CD14-positive monocyte (primary cell): ENCODE measurements at regions not wholly inside any gene's neighbourhood (a gene's known extent, or its start where the extent isn't known, plus 50 kb on each side); places are given as distances from the start of the nearest gene placed in this dataset.

Experiments used
- DNase-seq, 3 donors: peaks; one replicate each; pipeline ENCODE4 v3.0.0-alpha.2; 2011 to 2022
- H2AFZ ChIP-seq: 2 replicates; pipeline ENCODE4 v1.6.0; 2012; ENCODE audit warnings: mild to moderate bottlenecking, low read depth, low read length, inconsistent platforms; ENCODE audit not compliant: insufficient read depth, poor library complexity, severe bottlenecking
- H3K27ac ChIP-seq, 2 donors: 1 replicate in 1 of 2; 2 replicates in 1 of 2; pipeline ENCODE4 v1.5.1; 2012 to 2013; ENCODE audit warnings: low read length in 2 of 2, control low read depth in 1 of 2, inconsistent platforms in 1 of 2, low read depth in 1 of 2, mild to moderate bottlenecking in 1 of 2
- H3K27me3 ChIP-seq, 2 donors: one replicate each; pipeline versions ENCODE4 v1.6.0 to v1.6.1; 2011 to 2013; ENCODE audit warnings: low read length in 2 of 2; ENCODE audit not compliant: control insufficient read depth in 2 of 2, insufficient read depth in 2 of 2
- H3K36me3 ChIP-seq, 2 donors: replicated peaks in 1 of 2; 1 replicate in 1 of 2; 2 replicates in 1 of 2; pipeline versions ENCODE4 v1.5.1 to v1.6.1; 2012 to 2013; ENCODE audit warnings: low read length in 2 of 2, control low read depth in 1 of 2, inconsistent platforms in 1 of 2, mild to moderate bottlenecking in 1 of 2; ENCODE audit not compliant: insufficient read depth in 2 of 2, control insufficient read depth in 1 of 2
- H3K4me1 ChIP-seq, 2 donors: 1 replicate in 1 of 2; 2 replicates in 1 of 2; pipeline versions ENCODE4 v1.5.1 to v1.6.1; 2012 to 2013; ENCODE audit warnings: low read length in 2 of 2, control low read depth in 1 of 2, inconsistent platforms in 1 of 2, mild to moderate bottlenecking in 1 of 2, moderate library complexity in 1 of 2; ENCODE audit not compliant: insufficient read depth in 2 of 2, control insufficient read depth in 1 of 2
- H3K4me2 ChIP-seq: replicated peaks from 2 replicates; pipeline ENCODE3; 2012; ENCODE audit warnings: low read length, moderate library complexity, mild to moderate bottlenecking; ENCODE audit not compliant: poor library complexity, severe bottlenecking; ENCODE audit errors: extremely low read depth
- H3K4me3 ChIP-seq, 3 experiments: fragments of 200-600 bp in 1 of 3; sonication (generic) in 1 of 3; replicated peaks in 1 of 3; 1 replicate in 2 of 3; 2 replicates in 1 of 3; pipeline ENCODE4 v1.5.1; 2011 to 2013; ENCODE audit warnings: low read length in 3 of 3, mild to moderate bottlenecking in 3 of 3, control low read depth in 2 of 3, low read depth in 2 of 3, inconsistent platforms in 1 of 3, moderate library complexity in 1 of 3
- H3K79me2 ChIP-seq: 2 replicates; pipeline ENCODE4 v1.6.0; 2012; ENCODE audit warnings: mild to moderate bottlenecking, control low read depth, inconsistent platforms, low read length, moderate library complexity; ENCODE audit not compliant: insufficient read depth
- H3K9ac ChIP-seq: 2 replicates; pipeline ENCODE4 v1.6.0; 2017; ENCODE audit warnings: low read length, mild to moderate bottlenecking; ENCODE audit not compliant: insufficient read depth, poor library complexity, severe bottlenecking
- H3K9me3 ChIP-seq, 2 donors: replicated peaks in 1 of 2; 1 replicate in 1 of 2; 2 replicates in 1 of 2; pipeline versions ENCODE4 v1.5.1 to v1.6.1; 2012 to 2013; ENCODE audit warnings: low read length in 2 of 2, control low read depth in 1 of 2; ENCODE audit not compliant: control insufficient read depth in 1 of 2, insufficient read depth in 1 of 2
- H4K20me1 ChIP-seq: 2 replicates; pipeline ENCODE4 v1.6.0; 2012; ENCODE audit warnings: mild to moderate bottlenecking, low read length, control low read depth, moderate library complexity; ENCODE audit not compliant: insufficient read depth
- H3K27ac Mint-ChIP-seq, 7 donors: one replicate each; pipeline ENCODE4 v1.8.0; 2020; ENCODE audit warnings: mild to moderate bottlenecking in 7 of 7, mixed read lengths in 7 of 7, moderate library complexity in 6 of 7, inconsistent platforms in 2 of 7
- H3K27me3 Mint-ChIP-seq, 3 donors: one replicate each; pipeline ENCODE4 v1.8.0; 2021 to 2022; ENCODE audit warnings: low read depth in 3 of 3, mild to moderate bottlenecking in 3 of 3, mixed read lengths in 3 of 3, moderate library complexity in 3 of 3, inconsistent platforms in 1 of 3
- H3K36me3 Mint-ChIP-seq, 2 donors: one replicate each; pipeline ENCODE4 v1.8.0; 2020; ENCODE audit warnings: mixed read lengths in 2 of 2, inconsistent platforms in 1 of 2, mild to moderate bottlenecking in 1 of 2
- H3K4me1 Mint-ChIP-seq: one replicate; pipeline ENCODE4 v1.8.0; 2020; ENCODE audit warnings: mild to moderate bottlenecking, mixed read lengths
- H3K4me3 Mint-ChIP-seq, 2 donors: one replicate each; pipeline ENCODE4 v1.8.0; 2020; ENCODE audit warnings: mild to moderate bottlenecking in 2 of 2, mixed read lengths in 2 of 2, moderate library complexity in 1 of 2
- H3K9me3 Mint-ChIP-seq, 7 donors: one replicate each; pipeline ENCODE4 v1.8.0; 2020 to 2022; ENCODE audit warnings: mixed read lengths in 7 of 7, mild to moderate bottlenecking in 6 of 7, moderate library complexity in 6 of 7, inconsistent platforms in 2 of 7
- CTCF ChIP-seq: fragments of 200-600 bp; IDR thresholded peaks from one replicate; pipeline ENCODE4 v1.8.0; 2022; ENCODE audit warnings: antibody characterized with exemption, mild to moderate bottlenecking
- WGBS: methylation state at CpG from one replicate; pipeline ENCODE4 v1.1.5; 2013; ENCODE audit warnings: missing lambda C conversion rate; ENCODE audit not compliant: insufficient coverage; 5-methylcytosine and 5-hydroxymethylcytosine counted together
- intact Hi-C, 2 donors: fragments of 100-400 bp; cut with micrococcal nuclease; formaldehyde crosslinking; loops; one replicate each; pipeline versions ENCODE4 v1.15.0 to v1.15.1; 2023

GRCh38 chr2:18332477-18332876 lies 228.0 kb downstream of the RDH14 start:
- Mint-ChIP-seq H3K4me3 (no peak overlapping the region), H3K4me1 (no peaks in the 10 kb centered on the region), H3K36me3 (no peaks in the 10 kb centered on the region), H3K27me3 (peaks cover 0 to 3% (median 1%) of the 10 kb centered on the region in 3 donors), H3K27ac (no peak overlapping the region), H3K9me3 (peaks cover 0 to 6% (median 0%) of the 10 kb centered on the region in 7 donors)
- no peak for DNase-seq
- no peak overlapping the region for H2AFZ ChIP-seq
- H3K9ac ChIP-seq, result no peak overlapping the region
- no peak for TF ChIP-seq CTCF
- no peaks in the 10 kb centered on the region for H3K27me3 ChIP-seq
- no peak overlapping the region for H3K4me3 ChIP-seq
- no peaks in the 10 kb centered on the region for H3K4me1 ChIP-seq
- no peak overlapping the region for H3K27ac ChIP-seq
- intact Hi-C loops, result no loop called here
- H3K4me2 ChIP-seq, result no peak overlapping the region
- H3K79me2 ChIP-seq, result no peaks in the 10 kb centered on the region
- H4K20me1 ChIP-seq, result no peaks in the 10 kb centered on the region
- 88% methylated on average over 6 of the region's 6 CpGs for WGBS
- no peaks in the 10 kb centered on the region for H3K9me3 ChIP-seq
- no peaks in the 10 kb centered on the region for H3K36me3 ChIP-seq

DNA sequence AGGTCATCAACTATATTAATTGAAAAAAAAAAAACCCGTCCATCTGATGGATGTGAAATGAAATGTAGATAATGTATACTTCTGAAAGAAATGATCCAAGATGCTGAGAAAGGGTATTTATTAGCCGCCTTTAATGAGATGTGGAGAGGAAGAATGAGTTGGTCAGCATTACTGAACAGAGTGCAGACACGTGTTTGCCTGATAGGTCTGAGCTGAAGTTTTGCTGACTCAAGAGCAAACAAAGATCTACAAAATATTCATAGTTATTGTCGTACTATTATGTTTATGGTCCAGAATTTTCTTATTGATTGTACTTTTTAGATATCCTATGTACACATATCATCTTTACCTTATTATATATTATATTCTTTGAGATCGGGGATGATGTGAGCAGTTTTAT lies 235.3 kb downstream of the RDH14 start:
- Histone ChIP-seq H3K4me1 (no peaks in the 10 kb centered on the region), H3K9me3 (no peaks in the 10 kb centered on the region), H3K9ac (no peak overlapping the region), H3K4me2 (no peak overlapping the region), H3K4me3 (no peak overlapping the region), H4K20me1 (no peaks in the 10 kb centered on the region), H2AFZ (no peak overlapping the region), H3K27ac (no peak overlapping the region), H3K79me2 (no peaks in the 10 kb centered on the region), H3K36me3 (no peaks in the 10 kb centered on the region), H3K27me3 (no peaks in the 10 kb centered on the region)
- DNase-seq, result no peak
- H3K4me1 Mint-ChIP-seq, result no peaks in the 10 kb centered on the region
- intact Hi-C loops, result no loop called here
- TF ChIP-seq CTCF, result no peak
- no peak overlapping the region for H3K4me3 Mint-ChIP-seq
- 80% methylated on average over 1 of the region's 5 CpGs for WGBS
- H3K9me3 Mint-ChIP-seq, result no peaks in the 10 kb centered on the region
- no peak overlapping the region for H3K27ac Mint-ChIP-seq
- no peaks in the 10 kb centered on the region for H3K36me3 Mint-ChIP-seq
- peaks cover 0 to 1% (median 0%) of the 10 kb centered on the region in 3 donors for H3K27me3 Mint-ChIP-seq
